ENCODE measurements at regions not wholly inside any gene's neighbourhood (a gene's known extent, or its start where the extent isn't known, plus 50 kb on each side); places are given as distances from the start of the nearest gene placed in this dataset.

- TF ChIP-seq CTCF (IDR thresholded peaks at IDR 0.05): no peak
- no peak overlapping the region for H3K4me3 Mint-ChIP-seq (ENCODE audit: unreplicated experiment)
These were observed 366.4 kb downstream of the INHBA start for GRCh38 chr7:41336455-41336952.

GRCh38 chr7:41334071-41334862 is 368.6 kb downstream of the INHBA start:
- Mint-ChIP-seq H3K9me3 (ENCODE audit: unreplicated experiment) (no peaks in the 10 kb centered on the region), H3K4me3 (ENCODE audit: unreplicated experiment) (no peak overlapping the region), H3K27ac (ENCODE audit: unreplicated experiment) (no peak overlapping the region), H3K27me3 (ENCODE audit: unreplicated experiment) (no peaks in the 10 kb centered on the region), H3K4me1 (ENCODE audit: unreplicated experiment) (peaks cover 8% of the 10 kb centered on the region), H3K36me3 (ENCODE audit: unreplicated experiment) (no peaks in the 10 kb centered on the region)
- no peak for TF ChIP-seq CTCF (IDR thresholded peaks at IDR 0.05)
- no peak for DNase-seq (ENCODE audit: extremely low spot score, unreplicated experiment)

More at GRCh38 chr7:41336455-41336952, 366.4 kb downstream of the INHBA start:
- Mint-ChIP-seq H3K4me1 (ENCODE audit: unreplicated experiment) (peaks cover 8% of the 10 kb centered on the region), H3K27ac (ENCODE audit: unreplicated experiment) (no peak overlapping the region), H3K9me3 (ENCODE audit: unreplicated experiment) (no peaks in the 10 kb centered on the region), H3K36me3 (ENCODE audit: unreplicated experiment) (no peaks in the 10 kb centered on the region), H3K27me3 (ENCODE audit: unreplicated experiment) (no peaks in the 10 kb centered on the region)
- DNase-seq (ENCODE audit: extremely low spot score, unreplicated experiment): no peak

GRCh38 chr7:41333511-41333910 is 369.4 kb downstream of the INHBA start:
- Mint-ChIP-seq H3K9me3 (ENCODE audit: unreplicated experiment) (no peaks in the 10 kb centered on the region), H3K27me3 (ENCODE audit: unreplicated experiment) (no peaks in the 10 kb centered on the region), H3K27ac (ENCODE audit: unreplicated experiment) (no peak overlapping the region), H3K4me1 (ENCODE audit: unreplicated experiment) (peaks cover 8% of the 10 kb centered on the region), H3K4me3 (ENCODE audit: unreplicated experiment) (no peak overlapping the region), H3K36me3 (ENCODE audit: unreplicated experiment) (no peaks in the 10 kb centered on the region)
- no peak for DNase-seq (ENCODE audit: extremely low spot score, unreplicated experiment)
- TF ChIP-seq CTCF (IDR thresholded peaks at IDR 0.05): no peak

GRCh38 chr7:41331194-41331593 is 371.7 kb downstream of the INHBA start:
- Mint-ChIP-seq H3K4me1 (ENCODE audit: unreplicated experiment) (peaks cover 12% of the 10 kb centered on the region), H3K36me3 (ENCODE audit: unreplicated experiment) (no peaks in the 10 kb centered on the region), H3K4me3 (ENCODE audit: unreplicated experiment) (no peak overlapping the region), H3K27me3 (ENCODE audit: unreplicated experiment) (no peaks in the 10 kb centered on the region), H3K27ac (ENCODE audit: unreplicated experiment) (no peak overlapping the region), H3K9me3 (ENCODE audit: unreplicated experiment) (no peaks in the 10 kb centered on the region)
- no peak for DNase-seq (ENCODE audit: extremely low spot score, unreplicated experiment)
- no peak for TF ChIP-seq CTCF (IDR thresholded peaks at IDR 0.05)

- Mint-ChIP-seq H3K27ac (ENCODE audit: unreplicated experiment) (no peak overlapping the region), H3K27me3 (ENCODE audit: unreplicated experiment) (no peaks in the 10 kb centered on the region), H3K36me3 (ENCODE audit: unreplicated experiment) (no peaks in the 10 kb centered on the region), H3K4me3 (ENCODE audit: unreplicated experiment) (no peak overlapping the region), H3K4me1 (ENCODE audit: unreplicated experiment) (peaks cover 19% of the 10 kb centered on the region), H3K9me3 (ENCODE audit: unreplicated experiment) (no peaks in the 10 kb centered on the region)
- no peak for DNase-seq (ENCODE audit: extremely low spot score, unreplicated experiment)
- no peak for TF ChIP-seq CTCF (IDR thresholded peaks at IDR 0.05)
These were observed 374.3 kb downstream of the INHBA start for GRCh38 chr7:41328544-41328943.

All from osteocyte (in vitro differentiated cells).